Activated CD4-positive, alpha-beta memory T cell treated with anti-CD3 and anti-CD28 coated beads for 36 hours (primary cell): ENCODE measurements at regions not wholly inside any gene's neighbourhood (a gene's known extent, or its start where the extent isn't known, plus 50 kb on each side); places are given as distances from the start of the nearest gene placed in this dataset.
"Not testable (repeated sequence)": the region's sequence is repeated elsewhere in the genome, so short reads cannot be mapped to it uniquely, and the experiment has no call there.

Experiments used
- CTCF ChIA-PET: fragments of 350-600 bp; sonication (Branson Sonifier 250); formaldehyde crosslinking; loops from one replicate; lab custom pipeline; 2021; ENCODE audit warnings: antibody characterized with exemption, inconsistent platforms; lab: Charles Lee
- POLR2A ChIA-PET: fragments of 350-600 bp; sonication (Branson Sonifier 250); formaldehyde crosslinking; loops from one replicate; lab custom pipeline; 2021; ENCODE audit warnings: antibody characterized with exemption; lab: Charles Lee
- DNase-seq: peaks from one replicate; pipeline ENCODE4 v3.0.0-alpha.2; 2020
- H3K27ac Mint-ChIP-seq: one replicate; pipeline ENCODE4 v1.8.0; 2021; ENCODE audit warnings: mixed read lengths
- H3K27me3 Mint-ChIP-seq: one replicate; pipeline ENCODE4 v1.8.0; 2021; ENCODE audit warnings: mixed read lengths
- H3K36me3 Mint-ChIP-seq: one replicate; pipeline ENCODE4 v1.8.0; 2021; ENCODE audit warnings: mixed read lengths
- H3K4me1 Mint-ChIP-seq: one replicate; pipeline ENCODE4 v1.8.0; 2021; ENCODE audit warnings: low read depth, mixed read lengths
- H3K4me3 Mint-ChIP-seq: one replicate; pipeline ENCODE4 v1.8.0; 2021; ENCODE audit warnings: mild to moderate bottlenecking, mixed read lengths
- H3K9me3 Mint-ChIP-seq: one replicate; pipeline ENCODE4 v1.8.0; 2021; ENCODE audit warnings: mixed read lengths
- intact Hi-C: fragments of 100-400 bp; cut with micrococcal nuclease; formaldehyde crosslinking; loops from one replicate; pipeline ENCODE4 v1.15.1; 2023

DNA sequence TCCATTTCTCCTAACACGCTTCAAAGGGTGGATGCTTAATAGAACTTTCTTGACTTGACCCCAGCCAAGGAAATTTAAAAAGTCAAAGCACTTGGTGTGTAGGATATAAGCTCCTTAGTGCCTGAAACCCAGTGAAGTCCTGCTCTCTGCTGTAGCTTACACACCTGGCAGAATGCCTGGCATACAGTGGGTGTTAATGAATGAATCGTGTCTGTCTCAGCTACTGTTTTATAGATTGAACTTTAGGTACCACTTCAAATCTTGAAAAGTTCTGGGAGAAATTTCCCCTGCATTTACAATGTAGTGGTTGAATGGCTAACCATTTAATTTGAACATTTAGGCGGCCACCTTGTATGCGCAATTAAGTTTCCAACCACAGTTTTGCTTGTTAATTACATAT lies 70.5 kb upstream of the ZNF217 start:
- Mint-ChIP-seq H3K27me3 (no peaks in the 10 kb centered on the region), H3K4me3 (no peak overlapping the region), H3K4me1 (peaks cover 26% of the 10 kb centered on the region), H3K9me3 (no peaks in the 10 kb centered on the region), H3K27ac (no peak overlapping the region), H3K36me3 (no peaks in the 10 kb centered on the region)
- intact Hi-C loops: no loop called here
- CTCF ChIA-PET: interaction anchor here (0.6 kb wide), 1 partner anchor 19 kb away, joined by 3 read pairs; no protein-coding TSS in a partner anchor
- no peak for DNase-seq
- POLR2A ChIA-PET: no interaction called here

DNA sequence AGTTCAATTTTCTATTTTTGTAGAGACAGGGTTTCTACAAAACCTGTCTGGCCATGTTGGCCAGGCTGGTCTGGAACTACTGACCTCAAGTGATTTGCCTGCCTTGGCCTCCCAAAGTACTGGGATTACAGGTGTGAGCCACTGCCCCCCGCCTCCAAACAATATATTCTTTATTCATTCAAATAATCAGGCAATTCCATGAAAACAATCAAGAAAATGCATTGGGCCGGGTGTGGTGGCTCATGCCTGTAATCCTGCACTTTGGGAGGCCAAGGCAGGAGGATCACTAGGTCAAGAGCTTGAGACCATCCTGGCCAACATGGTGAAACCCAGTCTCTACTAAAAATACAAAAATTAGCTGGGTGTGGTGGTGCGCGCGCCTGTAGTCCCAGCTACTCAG lies 69.9 kb upstream of the ZNF217 start:
- H3K27ac Mint-ChIP-seq, H3K4me3 Mint-ChIP-seq, H3K36me3 Mint-ChIP-seq, H3K27me3 Mint-ChIP-seq, H3K9me3 Mint-ChIP-seq, intact Hi-C loops, DNase-seq, POLR2A ChIA-PET: not testable (repeated sequence)
- CTCF ChIA-PET: interaction anchor here (0.6 kb wide), 1 partner anchor 20 kb away, joined by 3 read pairs; no protein-coding TSS in a partner anchor
- H3K4me1 Mint-ChIP-seq: peaks cover 27% of the 10 kb centered on the region

DNA sequence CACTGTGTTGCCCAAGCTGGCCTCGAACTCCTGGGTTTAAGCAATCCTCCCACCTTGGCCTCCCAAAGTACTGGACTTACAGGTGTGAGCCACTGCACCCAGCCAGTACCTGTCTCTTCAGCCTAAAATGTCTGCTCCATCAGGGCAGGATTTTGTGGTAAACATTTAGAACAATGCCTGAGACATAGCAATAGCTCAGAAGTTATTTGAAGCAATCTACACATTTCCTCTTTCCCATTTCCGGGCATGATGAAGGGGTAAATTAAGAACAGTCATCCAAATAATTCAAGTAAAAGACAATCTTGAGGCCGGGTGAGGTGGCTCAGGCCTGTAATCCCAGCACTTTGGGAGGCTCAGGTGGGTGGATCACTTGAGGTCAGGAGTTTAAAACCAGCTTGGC lies 69.0 kb upstream of the ZNF217 start:
- peak; percentile 18 for DNase-seq
- H3K4me3 Mint-ChIP-seq: no peak overlapping the region
- no peaks in the 10 kb centered on the region for H3K36me3 Mint-ChIP-seq
- no peaks in the 10 kb centered on the region for H3K9me3 Mint-ChIP-seq
- intact Hi-C loops: no loop called here
- no peak overlapping the region for H3K27ac Mint-ChIP-seq
- CTCF ChIA-PET: no interaction called here
- POLR2A ChIA-PET: no interaction called here
- no peaks in the 10 kb centered on the region for H3K27me3 Mint-ChIP-seq
- peaks cover 35% of the 10 kb centered on the region for H3K4me1 Mint-ChIP-seq

DNA sequence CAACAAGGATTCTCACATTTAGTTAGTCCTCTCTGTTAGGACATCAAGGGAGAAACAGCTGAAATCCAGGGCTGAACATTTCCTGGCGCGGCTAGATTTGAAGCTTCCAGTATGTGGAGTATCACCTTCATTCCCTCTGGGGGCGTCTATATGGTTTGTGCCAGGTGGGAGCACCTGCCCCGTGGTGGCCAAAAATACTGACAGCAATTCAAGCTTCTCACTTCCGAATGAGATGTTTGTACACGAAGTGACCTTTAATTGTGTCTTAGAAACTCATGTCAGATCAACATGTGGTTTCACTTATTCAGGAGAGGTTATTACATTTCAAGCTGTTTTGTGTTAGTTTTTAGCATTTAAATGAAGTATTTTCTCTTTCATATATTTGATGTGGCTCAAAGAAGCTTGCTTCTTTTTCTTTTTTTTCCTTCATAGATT lies 67.3 kb upstream of the ZNF217 start:
- no peaks in the 10 kb centered on the region for H3K27me3 Mint-ChIP-seq
- intact Hi-C loops: loop anchor here (1.0 to 2.0 kb wide), 5 partner anchors 18 to 79 kb away; no protein-coding TSS in a partner anchor
- POLR2A ChIA-PET: interaction anchor here (0.7 to 1.4 kb wide), 3 partner anchors 25 to 78 kb away, joined by 3 to 5 read pairs (median 4); no protein-coding TSS in a partner anchor
- no peaks in the 10 kb centered on the region for H3K9me3 Mint-ChIP-seq
- no peaks in the 10 kb centered on the region for H3K36me3 Mint-ChIP-seq
- DNase-seq: peak; percentile 19
- peak overlapping the region; percentile 78 for H3K4me3 Mint-ChIP-seq
- H3K4me1 Mint-ChIP-seq: peaks cover 52% of the 10 kb centered on the region
- CTCF ChIA-PET: interaction anchor here (1.3 to 1.8 kb wide), 4 partner anchors 25 to 254 kb away, joined by 3 to 8 read pairs (median 4); no protein-coding TSS in a partner anchor
- H3K27ac Mint-ChIP-seq: peak overlapping the region; percentile 83

DNA sequence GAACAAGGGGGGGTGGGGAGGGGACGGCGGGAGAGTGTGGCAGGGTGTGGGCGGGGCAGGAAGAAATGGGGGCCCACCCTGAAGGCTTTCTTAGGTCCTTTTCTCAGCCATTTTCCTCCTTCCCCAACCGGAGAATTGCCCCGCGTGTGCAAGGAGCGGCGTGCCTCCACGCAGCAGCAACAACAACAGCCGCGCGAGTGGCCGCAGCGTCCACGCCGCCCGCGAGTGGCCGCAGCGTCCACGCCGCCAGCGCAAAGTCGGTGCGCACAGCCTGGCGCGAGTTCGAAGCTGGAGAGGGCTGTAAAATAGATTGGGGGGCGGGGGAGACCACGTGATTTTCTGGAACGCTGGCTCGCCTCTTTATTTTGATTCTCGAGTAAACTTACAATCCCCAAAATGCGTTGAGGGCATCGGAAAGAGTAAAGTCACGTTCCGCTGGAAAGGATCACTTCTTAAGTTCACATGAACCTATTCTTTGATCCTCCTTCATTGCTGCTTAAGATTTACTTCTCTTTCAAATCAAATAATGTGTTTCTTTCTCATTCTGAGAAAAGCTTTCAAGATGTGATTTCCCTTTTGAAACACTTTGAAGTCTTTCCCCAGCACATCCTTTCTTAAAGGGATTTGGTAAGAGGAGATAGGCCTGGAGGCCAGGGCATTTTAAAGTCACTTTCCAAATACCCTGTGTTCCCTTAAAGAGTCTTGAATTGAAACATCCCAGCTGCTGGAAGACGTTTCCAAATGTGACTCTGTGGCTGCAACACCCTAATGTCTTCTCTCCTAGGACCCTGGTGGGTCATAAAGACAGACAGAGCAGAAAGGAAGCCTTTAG lies 66.7 kb upstream of the ZNF217 start:
- H3K27ac Mint-ChIP-seq: peak overlapping the region; percentile 83
- intact Hi-C loops: loop anchor here (1.0 to 2.0 kb wide), 5 partner anchors 17 to 78 kb away; no protein-coding TSS in a partner anchor
- POLR2A ChIA-PET: interaction anchor here (0.7 to 1.4 kb wide), 3 partner anchors 26 to 234 kb away, joined by 3 to 5 read pairs (median 3); no protein-coding TSS in a partner anchor
- H3K36me3 Mint-ChIP-seq: no peaks in the 10 kb centered on the region
- peak overlapping the region; percentile 78 for H3K4me3 Mint-ChIP-seq
- H3K4me1 Mint-ChIP-seq: peaks cover 55% of the 10 kb centered on the region
- H3K27me3 Mint-ChIP-seq: no peaks in the 10 kb centered on the region
- CTCF ChIA-PET: interaction anchor here (1.0 to 1.8 kb wide), 6 partner anchors 26 to 255 kb away, joined by 3 to 8 read pairs (median 4); no protein-coding TSS in a partner anchor
- peak; percentile 58 for DNase-seq
- no peaks in the 10 kb centered on the region for H3K9me3 Mint-ChIP-seq

DNA sequence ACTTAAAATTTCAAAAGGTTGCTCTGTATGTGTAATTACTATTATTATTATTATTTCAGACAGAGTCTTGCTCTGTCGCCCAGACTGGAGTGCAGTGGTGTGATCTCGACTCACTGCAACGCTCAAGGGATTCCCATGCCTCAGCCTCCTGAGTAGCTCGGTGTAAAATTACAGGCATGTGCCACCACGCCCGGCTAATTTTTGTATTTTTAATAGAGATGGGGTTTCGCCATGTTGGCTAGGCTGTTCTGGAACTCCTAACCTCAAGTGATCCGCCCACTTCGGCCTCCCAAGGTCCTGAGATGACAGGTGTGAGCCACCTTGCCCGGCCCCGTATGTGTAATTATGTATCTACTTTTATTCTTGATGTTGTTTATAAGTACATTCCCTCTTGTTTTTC lies 65.3 kb upstream of the ZNF217 start:
- intact Hi-C loops: no loop called here
- ChIA-PET CTCF (interaction anchor here (1.1 to 1.4 kb wide), 2 partner anchors 37 to 49 kb away, joined by 4 to 5 read pairs; no protein-coding TSS in a partner anchor), POLR2A (no interaction called here)
- H3K4me1 Mint-ChIP-seq: peaks cover 59% of the 10 kb centered on the region
- no peak for DNase-seq
- no peaks in the 10 kb centered on the region for H3K9me3 Mint-ChIP-seq
- H3K27me3 Mint-ChIP-seq: no peaks in the 10 kb centered on the region
- no peak overlapping the region for H3K4me3 Mint-ChIP-seq
- no peak overlapping the region for H3K27ac Mint-ChIP-seq
- H3K36me3 Mint-ChIP-seq: no peaks in the 10 kb centered on the region

DNA sequence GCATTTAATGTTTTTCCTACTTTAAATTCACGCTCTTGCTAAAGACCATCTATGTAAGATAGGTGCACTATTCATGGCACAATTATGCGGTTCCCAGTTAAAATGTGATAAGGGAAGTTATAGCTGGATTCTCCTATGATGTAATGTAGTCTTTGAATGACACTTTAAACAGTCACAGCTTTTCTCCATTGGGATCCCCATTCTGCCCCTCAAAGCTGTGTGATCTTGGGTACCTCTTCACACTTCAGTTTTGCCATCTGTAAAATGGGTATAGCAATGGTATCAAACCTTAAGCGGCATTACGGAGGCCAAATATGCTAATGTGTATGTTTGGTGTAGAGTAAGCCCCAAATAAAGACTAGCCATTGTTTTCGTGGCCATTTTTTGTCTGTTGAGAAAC lies 64.7 kb upstream of the ZNF217 start:
- no peak for DNase-seq
- peaks cover 61% of the 10 kb centered on the region for H3K4me1 Mint-ChIP-seq
- no peaks in the 10 kb centered on the region for H3K9me3 Mint-ChIP-seq
- intact Hi-C loops: no loop called here
- CTCF ChIA-PET: interaction anchor here (1.1 to 1.5 kb wide), 3 partner anchors 28 to 257 kb away, joined by 3 to 4 read pairs (median 4); no protein-coding TSS in a partner anchor
- POLR2A ChIA-PET: no interaction called here
- H3K4me3 Mint-ChIP-seq: no peak overlapping the region
- H3K27ac Mint-ChIP-seq: peak overlapping the region; percentile 3
- H3K36me3 Mint-ChIP-seq: no peaks in the 10 kb centered on the region
- no peaks in the 10 kb centered on the region for H3K27me3 Mint-ChIP-seq

DNA sequence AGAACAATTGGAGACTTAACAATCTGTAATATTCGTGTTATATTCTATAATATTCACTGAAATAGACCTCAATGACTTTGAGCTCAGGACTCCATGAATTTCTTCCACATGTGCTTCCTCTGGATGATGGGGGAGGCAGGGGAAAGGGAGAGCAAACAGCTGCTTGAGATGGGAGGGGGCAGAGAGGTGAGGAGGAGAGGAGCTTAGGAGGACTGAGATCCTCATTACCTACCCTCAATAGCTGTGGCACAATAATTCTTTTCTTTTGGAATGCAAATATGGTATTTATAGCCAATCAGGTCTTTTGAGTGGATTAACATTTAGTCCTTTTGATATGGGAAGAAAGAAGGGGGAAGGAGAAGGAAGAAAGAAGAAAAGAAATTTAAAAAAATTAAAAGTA lies 64.1 kb upstream of the ZNF217 start:
- intact Hi-C loops: loop anchor here (2.0 kb wide), 3 partner anchors 29 to 235 kb away; no protein-coding TSS in a partner anchor
- Mint-ChIP-seq H3K4me1 (peaks cover 65% of the 10 kb centered on the region), H3K4me3 (no peak overlapping the region), H3K9me3 (no peaks in the 10 kb centered on the region), H3K27ac (no peak overlapping the region), H3K36me3 (no peaks in the 10 kb centered on the region), H3K27me3 (no peaks in the 10 kb centered on the region)
- no peak for DNase-seq
- POLR2A ChIA-PET: no interaction called here
- CTCF ChIA-PET: interaction anchor here (1.1 to 1.9 kb wide), 4 partner anchors 15 to 258 kb away, joined by 3 to 5 read pairs (median 4); no protein-coding TSS in a partner anchor

DNA sequence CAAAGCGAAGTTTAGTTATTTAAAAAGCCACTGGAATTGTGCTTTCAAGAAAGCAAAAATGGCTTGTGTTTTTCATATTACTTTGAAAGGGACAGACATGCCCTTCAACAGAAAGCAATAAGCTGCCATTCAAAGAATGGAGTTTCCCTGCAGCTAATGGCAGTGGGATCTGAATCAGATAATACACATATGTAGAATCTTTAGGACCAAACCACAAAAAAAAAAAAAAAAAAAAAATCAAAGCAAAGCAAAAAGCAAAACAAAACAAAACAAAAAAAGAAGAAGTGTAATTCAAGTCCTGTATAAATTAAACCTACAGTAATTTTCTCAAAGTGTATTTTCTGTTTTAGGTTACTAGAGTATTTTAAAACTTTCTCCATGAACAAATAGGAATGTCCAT lies 63.6 kb upstream of the ZNF217 start:
- POLR2A ChIA-PET: interaction anchor here (1.7 kb wide), 1 partner anchor 15 kb away, joined by 4 read pairs; no protein-coding TSS in a partner anchor
- peaks cover 67% of the 10 kb centered on the region for H3K4me1 Mint-ChIP-seq
- intact Hi-C loops: loop anchor here (2.0 kb wide), 3 partner anchors 30 to 236 kb away; no protein-coding TSS in a partner anchor
- peak overlapping the region; percentile 64 for H3K27ac Mint-ChIP-seq
- DNase-seq: no peak
- H3K4me3 Mint-ChIP-seq: no peak overlapping the region
- H3K27me3 Mint-ChIP-seq: no peaks in the 10 kb centered on the region
- H3K36me3 Mint-ChIP-seq: no peaks in the 10 kb centered on the region
- CTCF ChIA-PET: interaction anchor here (1.1 to 1.9 kb wide), 4 partner anchors 14 to 258 kb away, joined by 3 to 5 read pairs (median 4); no protein-coding TSS in a partner anchor
- no peaks in the 10 kb centered on the region for H3K9me3 Mint-ChIP-seq

DNA sequence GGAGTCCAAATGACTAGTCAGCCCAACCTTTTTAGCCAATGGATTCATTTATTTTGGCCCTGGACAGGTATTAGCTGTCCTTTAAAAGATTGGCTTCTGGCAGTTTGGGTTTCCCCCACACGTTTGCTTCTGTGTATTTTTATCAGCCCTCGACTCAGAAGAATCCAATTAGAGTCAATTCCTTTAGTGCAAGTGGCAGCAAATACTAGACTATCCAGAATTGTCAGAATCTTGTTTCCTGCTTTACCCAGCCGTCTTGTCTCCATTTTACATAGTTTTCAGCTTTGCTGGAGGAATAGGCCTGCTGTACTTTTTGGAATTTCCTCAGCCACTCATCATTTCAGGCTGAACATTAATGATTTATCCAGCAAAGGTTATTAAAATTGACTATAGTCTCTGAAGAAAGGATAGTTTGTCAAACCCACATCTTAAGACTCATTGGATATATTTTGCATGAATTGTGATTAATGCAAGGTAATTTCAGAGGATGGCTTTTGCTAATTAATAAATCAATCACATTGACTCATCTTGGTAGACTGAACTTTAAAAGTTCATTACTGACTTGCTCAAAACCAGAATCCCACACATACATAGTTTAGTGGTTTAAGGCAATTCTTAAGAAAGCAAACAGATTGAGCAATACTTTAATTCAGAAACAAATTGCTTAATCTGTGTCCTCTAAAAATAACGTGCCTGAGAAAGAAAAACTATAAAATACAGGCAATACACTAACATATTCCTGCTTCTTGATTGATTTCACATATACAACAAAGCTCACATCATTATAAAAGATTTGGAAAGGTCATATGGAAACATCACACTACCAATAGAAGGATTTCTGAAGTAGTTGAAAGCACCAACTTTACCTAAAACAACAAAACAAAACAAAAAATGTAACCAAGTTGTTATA lies 62.9 kb upstream of the ZNF217 start:
- Mint-ChIP-seq H3K9me3 (no peaks in the 10 kb centered on the region), H3K36me3 (no peaks in the 10 kb centered on the region), H3K27me3 (no peaks in the 10 kb centered on the region), H3K4me3 (no peak overlapping the region), H3K4me1 (peaks cover 69% of the 10 kb centered on the region), H3K27ac (peak overlapping the region; percentile 64)
- ChIA-PET CTCF (interaction anchor here (1.9 kb wide), 1 partner anchor 14 kb away, joined by 5 read pairs; no protein-coding TSS in a partner anchor), POLR2A (interaction anchor here (1.7 kb wide), 1 partner anchor 14 kb away, joined by 4 read pairs; no protein-coding TSS in a partner anchor)
- intact Hi-C loops: loop anchor here (1.0 to 2.0 kb wide), 7 partner anchors 13 to 236 kb away; no protein-coding TSS in a partner anchor
- no peak for DNase-seq
